Activated naive CD8-positive, alpha-beta T cell treated with anti-CD3 and anti-CD28 coated beads, Interleukin-2, amount 50 U/mL, for 24 hours (primary cell): ENCODE measurements at regions not wholly inside any gene's neighbourhood (a gene's known extent, or its start where the extent isn't known, plus 50 kb on each side); places are given as distances from the start of the nearest gene placed in this dataset.
"Not testable (repeated sequence)": the region's sequence is repeated elsewhere in the genome, so short reads cannot be mapped to it uniquely, and the experiment has no call there.

Experiments used
- ATAC-seq: fragments of 150-1000 bp; cut with Tn5 transposase; one replicate; pipeline ENCODE4 v1.10.0; 2021
- DNase-seq: peaks from one replicate; pipeline ENCODE4 v3.0.0; 2021
- H3K27ac Mint-ChIP-seq: one replicate; pipeline ENCODE4 v1.8.0; 2021; ENCODE audit warnings: mild to moderate bottlenecking, mixed read lengths
- H3K27me3 Mint-ChIP-seq: one replicate; pipeline ENCODE4 v1.8.0; 2021; ENCODE audit warnings: mixed read lengths
- H3K36me3 Mint-ChIP-seq: one replicate; pipeline ENCODE4 v1.8.0; 2021; ENCODE audit warnings: low read depth, mixed read lengths
- H3K4me1 Mint-ChIP-seq: one replicate; pipeline ENCODE4 v1.8.0; 2021; ENCODE audit warnings: mixed read lengths
- H3K4me3 Mint-ChIP-seq: one replicate; pipeline ENCODE4 v1.8.0; 2021; ENCODE audit warnings: mild to moderate bottlenecking, moderate library complexity, mixed read lengths
- H3K9me3 Mint-ChIP-seq: one replicate; pipeline ENCODE4 v1.8.0; 2021; ENCODE audit warnings: mixed read lengths

- no peaks in the 10 kb centered on the region for H3K4me1 Mint-ChIP-seq
- no peaks in the 10 kb centered on the region for H3K36me3 Mint-ChIP-seq
- no peaks in the 10 kb centered on the region for H3K27me3 Mint-ChIP-seq
- DNase-seq (no peak), ATAC-seq (no peak)
- no peak overlapping the region for H3K27ac Mint-ChIP-seq
- no peak overlapping the region for H3K4me3 Mint-ChIP-seq
- H3K9me3 Mint-ChIP-seq = peaks cover 22% of the 10 kb centered on the region
Measured at GRCh38 chr11:97637701-97638100, 1247.9 kb downstream of the JRKL start.

- H3K27me3 Mint-ChIP-seq = no peaks in the 10 kb centered on the region
- H3K4me3 Mint-ChIP-seq = no peak overlapping the region
- no peak overlapping the region for H3K27ac Mint-ChIP-seq
- DNase-seq = no peak
- no peaks in the 10 kb centered on the region for H3K4me1 Mint-ChIP-seq
- H3K36me3 Mint-ChIP-seq = no peaks in the 10 kb centered on the region
- no peak for ATAC-seq
- H3K9me3 Mint-ChIP-seq = peaks cover 22% of the 10 kb centered on the region
Measured at GRCh38 chr11:97638641-97639224, 1248.9 kb downstream of the JRKL start.

DNA sequence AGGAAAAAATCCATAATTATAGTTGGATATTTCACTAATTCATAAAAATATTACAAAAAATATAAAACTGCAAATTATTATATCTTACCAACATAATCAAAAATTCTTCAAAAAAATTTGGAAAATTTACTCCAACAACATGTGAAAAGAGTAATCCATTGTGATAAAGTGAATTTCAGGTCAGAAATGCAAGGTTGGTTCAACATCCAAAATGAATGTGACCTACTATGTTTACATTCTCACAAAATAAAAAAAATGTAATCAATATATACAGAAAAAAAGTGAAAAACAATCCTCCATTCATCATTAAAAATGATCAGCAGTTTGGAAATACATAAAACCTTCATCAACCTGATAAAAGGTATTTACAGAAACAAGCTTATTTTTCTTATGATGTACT, 1252.2 kb downstream of the JRKL start:
- Mint-ChIP-seq H3K27ac (no peak overlapping the region), H3K36me3 (no peaks in the 10 kb centered on the region), H3K27me3 (no peaks in the 10 kb centered on the region), H3K4me3 (no peak overlapping the region), H3K9me3 (peaks cover 22% of the 10 kb centered on the region), H3K4me1 (no peaks in the 10 kb centered on the region)
- DNase-seq (no peak), ATAC-seq (no peak)

- ATAC-seq (no peak), DNase-seq (no peak)
- H3K27me3 Mint-ChIP-seq = no peaks in the 10 kb centered on the region
- peaks cover 28% of the 10 kb centered on the region for H3K9me3 Mint-ChIP-seq
- H3K27ac Mint-ChIP-seq = no peak overlapping the region
- no peaks in the 10 kb centered on the region for H3K36me3 Mint-ChIP-seq
- H3K4me1 Mint-ChIP-seq = no peaks in the 10 kb centered on the region
- no peak overlapping the region for H3K4me3 Mint-ChIP-seq
Measured at GRCh38 chr11:97645736-97646135, 1255.9 kb downstream of the JRKL start.

DNA sequence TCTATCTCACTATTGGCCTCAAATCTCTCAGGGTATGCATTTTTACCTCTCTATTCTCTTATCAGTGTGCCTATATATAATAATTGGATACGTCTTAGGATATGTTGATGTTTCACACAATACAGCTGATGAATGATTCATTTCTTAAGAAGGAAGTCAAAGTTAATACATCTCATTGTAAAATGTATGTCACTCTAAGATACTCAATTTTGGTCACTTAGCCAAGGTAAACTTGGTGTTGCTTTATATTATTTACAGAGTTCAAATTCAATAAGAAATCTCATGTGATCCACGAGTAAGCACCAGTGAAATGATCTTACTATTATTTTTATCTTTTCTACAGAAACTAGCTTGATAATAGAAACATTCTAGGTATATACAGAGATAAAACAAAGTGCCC, 1266.5 kb downstream of the JRKL start:
- no peak for DNase-seq
- no peak overlapping the region for H3K27ac Mint-ChIP-seq

DNA sequence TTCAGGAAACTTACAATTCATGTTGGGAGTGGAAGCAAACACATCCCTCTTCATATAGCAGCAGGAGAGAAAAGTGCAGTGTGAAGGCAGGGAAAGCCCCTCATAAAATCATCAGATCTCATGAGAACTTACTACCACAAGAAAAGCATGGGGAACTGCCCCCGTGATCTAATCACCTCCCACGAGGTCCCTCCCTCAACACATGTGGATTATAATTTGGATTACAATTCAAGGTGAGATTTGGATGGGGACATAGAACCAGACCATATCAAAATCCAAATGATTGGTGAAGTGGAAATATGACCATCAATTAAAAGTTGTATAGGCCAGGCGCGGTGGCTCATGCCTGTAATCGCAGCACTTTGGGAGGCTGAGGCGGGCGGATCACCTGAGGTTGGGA, 1268.0 kb downstream of the JRKL start:
- no peak overlapping the region for H3K4me3 Mint-ChIP-seq
- ATAC-seq = no peak
- no peaks in the 10 kb centered on the region for H3K36me3 Mint-ChIP-seq
- no peaks in the 10 kb centered on the region for H3K9me3 Mint-ChIP-seq
- DNase-seq = no peak
- no peak overlapping the region for H3K27ac Mint-ChIP-seq
- no peaks in the 10 kb centered on the region for H3K4me1 Mint-ChIP-seq
- H3K27me3 Mint-ChIP-seq = no peaks in the 10 kb centered on the region

More for the DNA sequence above, 1266.5 kb downstream of the JRKL start:
- H3K4me3 Mint-ChIP-seq = no peak overlapping the region
- no peak for ATAC-seq
- H3K36me3 Mint-ChIP-seq = no peaks in the 10 kb centered on the region
- H3K9me3 Mint-ChIP-seq = no peaks in the 10 kb centered on the region
- H3K27me3 Mint-ChIP-seq = no peaks in the 10 kb centered on the region
- H3K4me1 Mint-ChIP-seq = no peaks in the 10 kb centered on the region

GRCh38 chr11:97667057-97667456, 1277.2 kb downstream of the JRKL start:
- Mint-ChIP-seq H3K9me3 (peaks cover 10% of the 10 kb centered on the region), H3K27me3 (no peaks in the 10 kb centered on the region), H3K4me1 (no peaks in the 10 kb centered on the region), H3K4me3 (no peak overlapping the region), H3K36me3 (no peaks in the 10 kb centered on the region), H3K27ac (no peak overlapping the region)
- ATAC-seq (no peak), DNase-seq (no peak)

- Mint-ChIP-seq H3K4me3 (no peak overlapping the region), H3K9me3 (peaks cover 21% of the 10 kb centered on the region), H3K27me3 (no peaks in the 10 kb centered on the region), H3K36me3 (no peaks in the 10 kb centered on the region), H3K4me1 (no peaks in the 10 kb centered on the region), H3K27ac (no peak overlapping the region)
- DNase-seq (no peak), ATAC-seq (no peak)
Measured at GRCh38 chr11:97683733-97684132, 1293.9 kb downstream of the JRKL start.

DNA sequence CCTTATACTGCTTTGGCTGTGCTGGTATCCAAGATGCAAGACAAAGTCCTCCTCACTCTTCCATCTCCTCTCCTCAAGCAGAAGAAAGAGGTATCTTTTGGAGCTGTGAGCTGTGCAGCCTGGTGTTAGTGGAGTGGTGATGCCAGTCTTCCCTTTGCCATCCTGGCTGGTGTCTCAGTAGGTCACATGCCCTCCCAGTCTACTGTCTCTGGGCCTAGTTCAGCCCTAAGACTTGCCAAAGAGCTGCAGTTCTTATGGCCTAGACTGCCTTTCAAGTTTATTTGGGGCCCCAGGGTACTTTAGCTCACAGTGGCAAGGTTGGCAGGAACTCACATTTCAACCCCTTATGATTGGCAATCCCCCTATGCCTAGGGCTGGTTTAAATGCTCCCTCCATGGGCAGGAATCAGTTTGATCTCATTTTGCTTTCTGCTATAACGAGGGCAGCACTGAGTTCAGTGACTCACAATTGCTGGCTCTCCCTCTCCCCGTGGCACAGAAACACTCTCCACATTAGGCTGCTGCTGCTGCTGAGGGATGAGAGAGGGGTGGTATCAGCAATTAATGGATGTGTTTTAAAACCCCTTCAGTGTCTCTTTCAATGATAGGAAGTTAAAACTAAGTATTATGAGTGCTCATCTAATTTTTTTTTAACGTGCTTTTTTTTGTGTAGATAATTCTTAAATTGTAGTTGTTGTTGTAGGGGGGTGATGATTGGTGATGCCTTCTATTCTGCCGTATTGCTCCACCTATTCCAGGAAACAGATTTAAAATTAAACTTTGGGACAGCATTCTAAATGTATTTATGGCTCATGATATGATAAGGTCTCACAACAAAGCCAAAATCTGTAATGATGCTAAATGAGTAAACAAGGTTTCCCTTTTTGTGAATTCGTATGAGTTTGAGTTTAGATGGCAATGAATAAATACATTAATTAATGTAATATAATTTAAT, 1295.0 kb downstream of the JRKL start:
- Mint-ChIP-seq H3K36me3 (no peaks in the 10 kb centered on the region), H3K9me3 (peaks cover 17% of the 10 kb centered on the region), H3K27ac (no peak overlapping the region), H3K4me3 (no peak overlapping the region), H3K27me3 (no peaks in the 10 kb centered on the region), H3K4me1 (no peaks in the 10 kb centered on the region)
- no peak for ATAC-seq
- DNase-seq = no peak

- no peaks in the 10 kb centered on the region for H3K36me3 Mint-ChIP-seq
- H3K4me3 Mint-ChIP-seq = no peak overlapping the region
- H3K27me3 Mint-ChIP-seq = no peaks in the 10 kb centered on the region
- peaks cover 9% of the 10 kb centered on the region for H3K9me3 Mint-ChIP-seq
- no peaks in the 10 kb centered on the region for H3K4me1 Mint-ChIP-seq
- no peak overlapping the region for H3K27ac Mint-ChIP-seq
- DNase-seq (no peak), ATAC-seq (no peak)
Measured at GRCh38 chr11:97685695-97686094, 1295.9 kb downstream of the JRKL start.

GRCh38 chr11:97687111-97687510, 1297.3 kb downstream of the JRKL start:
- no peaks in the 10 kb centered on the region for H3K36me3 Mint-ChIP-seq
- H3K9me3 Mint-ChIP-seq = peaks cover 8% of the 10 kb centered on the region
- no peak for ATAC-seq
- H3K4me3 Mint-ChIP-seq = no peak overlapping the region
- DNase-seq = no peak
- no peak overlapping the region for H3K27ac Mint-ChIP-seq
- no peaks in the 10 kb centered on the region for H3K4me1 Mint-ChIP-seq
- H3K27me3 Mint-ChIP-seq = no peaks in the 10 kb centered on the region

GRCh38 chr11:97691061-97691460, 1301.2 kb downstream of the JRKL start:
- peaks cover 11% of the 10 kb centered on the region for H3K9me3 Mint-ChIP-seq
- ATAC-seq (no peak), DNase-seq (no peak)
- H3K27ac Mint-ChIP-seq = no peak overlapping the region
- no peaks in the 10 kb centered on the region for H3K27me3 Mint-ChIP-seq
- no peaks in the 10 kb centered on the region for H3K36me3 Mint-ChIP-seq
- no peaks in the 10 kb centered on the region for H3K4me1 Mint-ChIP-seq
- H3K4me3 Mint-ChIP-seq = no peak overlapping the region

DNA sequence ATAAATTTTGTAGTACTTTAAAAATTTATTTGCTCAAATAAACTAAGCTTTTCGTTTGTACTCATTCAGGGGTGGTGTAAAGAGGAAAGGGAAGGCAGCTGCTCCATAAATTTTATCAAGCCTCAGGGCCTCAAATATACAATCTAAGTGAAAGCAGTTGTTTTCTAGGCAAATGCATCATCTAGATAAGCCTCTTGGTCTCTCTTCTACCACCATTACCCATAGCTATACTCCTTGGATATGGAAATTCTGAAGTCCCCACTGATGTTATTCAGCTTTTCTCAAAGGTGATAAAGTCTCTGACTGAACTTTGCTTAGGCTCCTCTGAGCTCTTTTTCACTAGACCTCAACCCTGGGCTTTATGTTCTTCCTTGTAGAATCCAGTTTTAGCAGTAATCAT, 1313.1 kb downstream of the JRKL start:
- no peak overlapping the region for H3K27ac Mint-ChIP-seq
- H3K4me3 Mint-ChIP-seq = no peak overlapping the region
- H3K4me1 Mint-ChIP-seq = no peaks in the 10 kb centered on the region
- DNase-seq (no peak), ATAC-seq (no peak)
- no peaks in the 10 kb centered on the region for H3K36me3 Mint-ChIP-seq
- H3K9me3 Mint-ChIP-seq = no peaks in the 10 kb centered on the region
- no peaks in the 10 kb centered on the region for H3K27me3 Mint-ChIP-seq

- DNase-seq (no peak), ATAC-seq (no peak)
- Mint-ChIP-seq H3K4me3 (no peak overlapping the region), H3K36me3 (no peaks in the 10 kb centered on the region), H3K4me1 (no peaks in the 10 kb centered on the region), H3K27me3 (no peaks in the 10 kb centered on the region), H3K27ac (no peak overlapping the region), H3K9me3 (no peaks in the 10 kb centered on the region)
Measured at GRCh38 chr11:97703851-97704250, 1314.0 kb downstream of the JRKL start.

DNA sequence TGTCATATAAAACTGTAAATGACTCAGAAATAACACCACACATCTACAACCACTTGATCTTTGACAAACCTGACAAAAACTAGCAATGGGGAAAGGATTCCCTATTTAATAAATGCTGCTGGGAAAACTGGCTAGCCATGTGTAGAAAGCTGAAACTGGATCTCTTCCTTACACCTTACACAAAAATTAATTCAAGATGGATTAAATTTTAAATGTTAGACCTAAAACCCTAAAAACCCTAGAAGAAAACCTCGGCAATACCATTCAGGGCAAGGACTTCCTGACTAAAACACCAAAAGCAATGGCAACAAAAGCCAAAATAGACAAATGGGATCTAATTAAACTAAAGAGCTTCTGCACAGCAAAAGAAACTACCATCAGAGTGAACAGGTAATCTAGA, 1315.3 kb upstream of the CNTN5 start:
- DNase-seq, H3K27ac Mint-ChIP-seq, H3K36me3 Mint-ChIP-seq, H3K27me3 Mint-ChIP-seq, ATAC-seq, H3K4me1 Mint-ChIP-seq, H3K4me3 Mint-ChIP-seq, H3K9me3 Mint-ChIP-seq: not testable (repeated sequence)
